Keratinocyte (primary cell): ENCODE measurements at regions not wholly inside any gene's neighbourhood (a gene's known extent, or its start where the extent isn't known, plus 50 kb on each side); places are given as distances from the start of the nearest gene placed in this dataset.

Source experiments
- DNase-seq: peaks from one replicate; pipeline ENCODE4 v3.0.0-alpha.2; 2011; ENCODE audit warnings: low read depth, missing footprints, low spot score
- FAIRE-seq: peaks from 2 replicates; lab custom pipeline; 2011; peaks lifted over from hg19 to GRCh38; lab: Jason Lieb, UNC
- H2AFZ ChIP-seq: 2 replicates; pipeline ENCODE4 v1.6.0; 2012; ENCODE audit warnings: low read length, control low read depth, inconsistent platforms; ENCODE audit not compliant: control insufficient read depth
- H3K27ac ChIP-seq: 2 replicates; pipeline ENCODE4 v1.5.1; 2011; ENCODE audit warnings: low read length; ENCODE audit not compliant: control insufficient read depth, insufficient read depth
- H3K27me3 ChIP-seq: 3 replicates; pipeline ENCODE4 v1.6.0; 2011; ENCODE audit warnings: low read length; ENCODE audit not compliant: control insufficient read depth, insufficient read depth; ENCODE audit errors: extremely low read depth
- H3K36me3 ChIP-seq, 2 experiments: 2 replicates in 1 of 2; 3 replicates in 1 of 2; pipeline ENCODE4 v1.5.1; 2011; ENCODE audit warnings: low read length in 2 of 2, mild to moderate bottlenecking in 1 of 2; ENCODE audit not compliant: control insufficient read depth in 2 of 2, insufficient read depth in 2 of 2; ENCODE audit errors: extremely low read depth in 1 of 2
- H3K4me1 ChIP-seq: 3 replicates; pipeline ENCODE4 v1.5.1; 2011; ENCODE audit warnings: low read length; ENCODE audit not compliant: control insufficient read depth, insufficient read depth; ENCODE audit errors: extremely low read depth
- H3K4me2 ChIP-seq: 3 replicates; pipeline ENCODE4 v1.6.0; 2011; ENCODE audit warnings: low read depth, low read length; ENCODE audit not compliant: control insufficient read depth, insufficient read depth; ENCODE audit errors: extremely low read depth
- H3K4me3 ChIP-seq, 3 experiments: fragments of 200-600 bp in 1 of 3; sonication (generic) in 1 of 3; 2 replicates in 2 of 3; 3 replicates in 1 of 3; pipeline ENCODE4 v1.5.1; 2011 to 2016; ENCODE audit warnings: low read length in 3 of 3, mild to moderate bottlenecking in 3 of 3, control low read depth in 2 of 3, inconsistent platforms in 1 of 3, low read depth in 1 of 3, mixed read lengths in 1 of 3, mixed run types in 1 of 3, moderate library complexity in 1 of 3; ENCODE audit not compliant: control insufficient read depth in 2 of 3, insufficient read depth in 2 of 3; ENCODE audit errors: extremely low read depth in 1 of 3
- H3K79me2 ChIP-seq: 2 replicates; pipeline ENCODE4 v1.6.0; 2012; ENCODE audit warnings: low read length; ENCODE audit not compliant: control insufficient read depth, insufficient read depth
- H3K9ac ChIP-seq: 3 replicates; pipeline ENCODE4 v1.6.0; 2011; ENCODE audit warnings: low read length; ENCODE audit not compliant: control insufficient read depth, insufficient read depth; ENCODE audit errors: extremely low read depth
- H3K9me1 ChIP-seq: 3 replicates; pipeline ENCODE4 v1.6.0; 2011; ENCODE audit warnings: low read length; ENCODE audit not compliant: control insufficient read depth, insufficient read depth; ENCODE audit errors: extremely low read depth
- H3K9me3 ChIP-seq: 2 replicates; pipeline ENCODE4 v1.5.1; 2012; ENCODE audit warnings: low read depth, low read length; ENCODE audit not compliant: control insufficient read depth
- H4K20me1 ChIP-seq: 3 replicates; pipeline ENCODE4 v1.6.0; 2011; ENCODE audit warnings: low read length; ENCODE audit not compliant: control insufficient read depth, insufficient read depth; ENCODE audit errors: extremely low read depth
- CTCF ChIP-seq, 3 experiments: IDR thresholded peaks in 1 of 3; conservative IDR thresholded peaks in 1 of 3; optimal IDR thresholded peaks in 1 of 3; 2 replicates in 2 of 3; 3 replicates in 1 of 3; pipeline versions ENCODE3 to v1.5.1; 2011; ENCODE audit warnings: low read length in 3 of 3, mild to moderate bottlenecking in 3 of 3, moderate library complexity in 2 of 3, control low read depth in 1 of 3, inconsistent platforms in 1 of 3; ENCODE audit not compliant: insufficient read depth in 2 of 3; ENCODE audit errors: extremely low read depth in 1 of 3
- EZH2 ChIP-seq: IDR thresholded peaks from one replicate; pipeline ENCODE4 v1.6.1; 2012; ENCODE audit warnings: inconsistent platforms, mild to moderate bottlenecking, low read length, moderate library complexity
- dilution Hi-C: fragments of 300-500 bp; cut with MboI; formaldehyde crosslinking; loops from one replicate; pipeline ENCODE4 v1.7.0; 2020; ENCODE audit warnings: low sequenced_read_pairs; ENCODE audit not compliant: extremely low pct_ligation_motif_present

- Histone ChIP-seq H3K4me2 (no peak overlapping the region), H2AFZ (no peak overlapping the region), H3K9me3 (no peaks in the 10 kb centered on the region), H3K27me3 (no peaks in the 10 kb centered on the region), H3K27ac (no peak overlapping the region), H3K79me2 (no peaks in the 10 kb centered on the region), H3K4me3 (no peak overlapping the region), H3K4me1 (no peaks in the 10 kb centered on the region), H3K36me3 (no peaks in the 10 kb centered on the region), H3K9me1 (no peaks in the 10 kb centered on the region), H4K20me1 (no peaks in the 10 kb centered on the region), H3K9ac (no peak overlapping the region)
- dilution Hi-C loops: no loop called here
- TF ChIP-seq CTCF (optimal IDR thresholded peaks at IDR 0.05 in 1 of 3, IDR thresholded peaks at IDR 0.05 in 1 of 3, conservative IDR thresholded peaks at IDR 0.05 in 1 of 3; ENCODE audit: extremely low read depth in 1 of 3, insufficient read depth in 2 of 3, low read length in 3 of 3): no peak
- TF ChIP-seq EZH2: no peak
- FAIRE-seq (no peak), DNase-seq (no peak)
Measured at GRCh38 chr4:124768596-124769365, 56.2 kb upstream of the ANKRD50 start.

- dilution Hi-C loops: no loop called here
- Histone ChIP-seq H3K79me2 (no peaks in the 10 kb centered on the region), H3K4me1 (no peaks in the 10 kb centered on the region), H3K4me2 (no peak overlapping the region), H4K20me1 (no peaks in the 10 kb centered on the region), H2AFZ (no peak overlapping the region), H3K36me3 (no peaks in the 10 kb centered on the region), H3K9me1 (no peaks in the 10 kb centered on the region), H3K4me3 (no peak overlapping the region), H3K9ac (no peak overlapping the region), H3K27me3 (no peaks in the 10 kb centered on the region), H3K27ac (no peak overlapping the region), H3K9me3 (no peaks in the 10 kb centered on the region)
- no peak for FAIRE-seq
- no peak for DNase-seq
- TF ChIP-seq CTCF (optimal IDR thresholded peaks at IDR 0.05 in 1 of 3, IDR thresholded peaks at IDR 0.05 in 1 of 3, conservative IDR thresholded peaks at IDR 0.05 in 1 of 3; ENCODE audit: extremely low read depth in 1 of 3, insufficient read depth in 2 of 3, low read length in 3 of 3): no peak
- no peak for TF ChIP-seq EZH2
Measured at GRCh38 chr4:124762956-124763355, 50.4 kb upstream of the ANKRD50 start.
